GM12874 (cell line): ENCODE measurements at regions not wholly inside any gene's neighbourhood (a gene's known extent, or its start where the extent isn't known, plus 50 kb on each side); places are given as distances from the start of the nearest gene placed in this dataset.

Source experiments
- TF ChIP-seq, protein P1 (sequence below): IDR thresholded peaks from 2 replicates; pipeline ENCODE4 v1.5.1; 2011; ENCODE audit warnings: low read depth, mild to moderate bottlenecking, control low read depth, low read length, moderate library complexity; ENCODE audit not compliant: insufficient read depth

DNA sequence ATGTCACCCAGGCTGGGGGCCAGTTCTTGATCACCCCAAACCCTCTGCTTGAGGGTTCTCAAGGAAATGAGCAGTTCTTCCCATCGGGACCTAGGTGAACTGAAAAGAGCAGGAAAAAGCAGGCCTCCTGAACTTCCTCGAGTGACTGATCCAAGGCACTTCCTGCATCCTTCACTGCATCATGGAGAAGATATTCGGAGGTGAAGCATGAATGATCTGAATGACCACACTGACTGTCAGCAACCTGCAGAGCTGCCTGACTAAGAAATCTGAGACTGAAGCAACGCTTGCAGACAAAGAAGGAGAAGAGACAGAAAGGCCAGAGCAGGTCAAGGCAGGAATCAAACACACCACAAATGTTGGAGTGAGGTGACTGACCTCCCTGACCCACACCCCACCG, 420.2 kb downstream of the AGTPBP1 start:
- TF ChIP-seq, protein P1, sequence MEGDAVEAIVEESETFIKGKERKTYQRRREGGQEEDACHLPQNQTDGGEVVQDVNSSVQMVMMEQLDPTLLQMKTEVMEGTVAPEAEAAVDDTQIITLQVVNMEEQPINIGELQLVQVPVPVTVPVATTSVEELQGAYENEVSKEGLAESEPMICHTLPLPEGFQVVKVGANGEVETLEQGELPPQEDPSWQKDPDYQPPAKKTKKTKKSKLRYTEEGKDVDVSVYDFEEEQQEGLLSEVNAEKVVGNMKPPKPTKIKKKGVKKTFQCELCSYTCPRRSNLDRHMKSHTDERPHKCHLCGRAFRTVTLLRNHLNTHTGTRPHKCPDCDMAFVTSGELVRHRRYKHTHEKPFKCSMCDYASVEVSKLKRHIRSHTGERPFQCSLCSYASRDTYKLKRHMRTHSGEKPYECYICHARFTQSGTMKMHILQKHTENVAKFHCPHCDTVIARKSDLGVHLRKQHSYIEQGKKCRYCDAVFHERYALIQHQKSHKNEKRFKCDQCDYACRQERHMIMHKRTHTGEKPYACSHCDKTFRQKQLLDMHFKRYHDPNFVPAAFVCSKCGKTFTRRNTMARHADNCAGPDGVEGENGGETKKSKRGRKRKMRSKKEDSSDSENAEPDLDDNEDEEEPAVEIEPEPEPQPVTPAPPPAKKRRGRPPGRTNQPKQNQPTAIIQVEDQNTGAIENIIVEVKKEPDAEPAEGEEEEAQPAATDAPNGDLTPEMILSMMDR: no peak

DNA sequence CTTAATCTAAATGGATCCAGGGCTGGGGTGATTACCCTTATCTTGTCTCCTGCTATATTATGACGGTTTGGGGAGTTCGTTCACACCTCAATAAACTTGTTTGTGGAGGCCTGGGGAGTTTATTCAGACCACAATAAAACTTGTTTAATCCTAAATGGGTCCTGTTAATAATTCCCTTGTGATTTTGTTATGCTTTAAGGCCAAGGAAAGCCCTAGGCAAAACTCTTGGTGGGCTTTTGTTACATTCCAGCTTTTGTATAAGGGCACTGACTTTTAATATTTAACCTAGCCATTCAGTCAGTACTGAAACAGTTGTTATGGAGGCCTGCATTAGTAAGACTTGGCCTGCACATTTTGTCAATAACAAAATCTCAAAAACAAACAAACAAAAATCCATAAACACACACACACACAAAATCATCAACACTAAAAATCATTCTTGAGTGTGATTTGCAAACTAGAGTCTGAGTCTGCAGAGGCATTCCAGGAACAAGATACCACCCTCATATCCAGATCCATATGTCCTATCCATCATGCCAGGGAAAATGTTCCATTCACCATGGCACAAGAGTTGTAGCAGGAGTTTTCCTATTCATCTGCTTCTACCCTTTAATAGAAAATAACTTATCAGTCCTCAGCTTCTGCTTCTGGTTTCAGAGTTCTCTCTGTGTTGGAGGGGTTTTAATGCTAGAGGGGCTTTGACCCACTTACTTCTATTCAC, 421.7 kb downstream of the AGTPBP1 start:
- TF ChIP-seq, protein P1: no peak

DNA sequence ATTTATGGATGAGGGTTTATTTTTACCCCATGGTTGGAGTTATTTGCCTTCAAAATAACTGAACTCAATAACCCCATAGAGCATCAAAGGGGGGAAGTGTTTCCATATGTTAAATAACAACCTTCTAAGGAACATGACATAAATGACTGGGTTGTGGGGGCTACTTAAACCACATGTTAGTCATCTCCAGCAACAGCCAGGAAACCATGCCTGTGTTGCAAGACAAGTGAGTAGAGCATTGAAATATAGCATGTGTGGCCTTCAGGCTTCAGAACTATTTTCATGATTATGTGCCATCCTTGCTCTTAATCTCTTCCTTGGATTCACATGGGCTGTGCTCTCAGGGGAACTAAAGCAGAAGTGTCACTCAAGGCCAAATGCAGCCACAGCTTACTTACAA, 431.2 kb downstream of the AGTPBP1 start:
- TF ChIP-seq, protein P1: no peak

DNA sequence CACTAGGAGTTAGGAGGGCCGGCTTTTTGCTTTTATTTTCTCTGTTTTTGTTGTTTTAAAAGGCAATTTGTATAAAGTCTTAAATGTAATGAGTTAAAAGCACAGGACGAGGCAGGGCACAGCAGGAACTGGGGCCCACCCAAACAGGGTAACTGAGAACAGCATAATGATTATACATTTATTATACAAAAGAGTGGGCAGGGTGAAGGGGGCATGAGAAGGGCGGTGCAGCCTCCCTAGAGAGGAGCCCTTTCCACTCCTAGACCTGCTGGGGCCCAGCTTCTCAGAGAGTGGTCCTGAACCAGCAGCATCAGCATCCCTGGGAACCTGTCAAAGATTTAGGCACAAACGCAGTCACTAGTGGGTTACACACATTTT, 438.0 kb downstream of the AGTPBP1 start:
- TF ChIP-seq, protein P1: no peak

DNA sequence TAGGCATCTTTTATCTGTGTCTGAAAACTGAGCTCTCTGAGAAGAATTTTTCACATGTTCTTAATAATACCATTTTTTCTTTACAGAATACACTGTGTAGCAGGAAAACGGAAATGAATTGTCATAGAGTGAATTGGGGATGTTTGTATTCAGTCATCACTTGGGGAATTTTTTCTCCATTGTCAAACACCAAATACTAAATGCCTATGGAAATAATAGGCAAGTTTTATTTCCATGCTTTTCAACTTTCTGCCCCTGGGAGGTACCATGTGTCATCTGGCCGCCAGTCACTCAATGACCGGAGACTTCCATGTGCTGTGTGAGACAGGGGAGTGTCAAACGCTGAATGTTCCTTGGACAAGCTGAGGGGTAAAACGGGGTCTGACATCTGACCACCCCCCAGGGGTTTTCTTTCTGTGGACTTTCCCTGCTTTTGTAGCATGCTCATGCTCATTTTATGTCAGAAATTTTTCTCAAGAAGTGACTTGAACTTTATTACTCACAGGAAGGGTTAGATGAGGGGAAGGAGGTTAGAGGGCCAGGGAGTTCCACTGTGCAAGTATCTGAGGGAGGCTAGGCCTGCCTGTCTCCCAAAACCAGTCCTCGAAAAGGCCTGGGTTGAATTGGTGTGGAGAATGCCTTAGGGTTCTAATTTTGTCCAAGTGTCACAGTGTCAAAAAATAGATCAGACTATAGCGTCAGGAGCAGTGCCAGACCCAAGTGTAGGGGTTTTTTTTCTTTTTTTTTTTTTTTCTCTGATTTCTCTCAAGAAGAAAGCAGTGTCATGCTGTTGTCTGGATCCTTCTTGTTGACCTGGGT, 438.6 kb downstream of the AGTPBP1 start:
- TF ChIP-seq, protein P1: no peak

DNA sequence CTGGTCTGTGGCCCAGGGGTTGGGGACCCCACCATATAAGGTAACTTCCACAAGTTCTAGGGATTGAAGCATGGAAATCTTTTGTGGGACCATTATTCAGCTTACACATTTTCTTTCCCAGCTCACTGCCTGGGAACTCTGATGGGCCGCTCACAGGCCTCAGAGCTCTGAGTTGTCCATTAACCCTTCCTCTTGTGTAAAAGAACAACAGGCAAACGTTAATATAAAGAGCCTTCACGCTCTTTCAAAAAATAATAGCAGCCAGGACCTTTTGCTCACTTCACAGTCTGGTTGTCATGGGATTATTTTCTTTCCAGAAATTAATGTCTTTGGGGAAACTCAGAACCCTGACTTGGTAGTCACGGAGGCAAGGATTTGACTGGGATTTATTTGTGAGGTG, 443.3 kb downstream of the AGTPBP1 start:
- TF ChIP-seq, protein P1: no peak

DNA sequence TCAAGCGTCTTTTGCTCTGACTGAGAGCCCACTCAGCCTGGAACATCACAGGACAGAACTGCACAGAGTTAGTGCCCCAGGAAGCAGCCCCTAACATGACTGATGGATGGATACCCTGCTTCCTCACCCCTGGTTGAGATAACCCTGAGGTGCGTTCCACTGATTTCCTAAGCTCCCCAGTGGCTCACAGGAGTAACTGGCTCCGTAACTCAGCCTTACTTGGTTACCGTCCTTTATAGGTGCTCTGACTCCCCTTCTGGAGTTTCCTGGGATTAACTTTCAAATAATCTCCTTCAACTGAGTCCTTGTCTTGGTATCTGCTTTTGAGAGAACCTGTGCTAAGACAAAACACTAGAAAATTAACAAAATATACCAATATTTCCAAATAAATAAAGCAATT, 449.5 kb downstream of the AGTPBP1 start:
- TF ChIP-seq, protein P1: no peak
